ENCODE measurements at regions not wholly inside any gene's neighbourhood (a gene's known extent, or its start where the extent isn't known, plus 50 kb on each side); places are given as distances from the start of the nearest gene placed in this dataset.

GRCh38 chr6:81553216-81553615 lies 199.3 kb downstream of the TENT5A start:
- TF ChIP-seq CTCF (IDR thresholded peaks at IDR 0.05): no peak
- TF ChIP-seq POLR2A (IDR thresholded peaks at IDR 0.05): no peak
